ENCODE measurements at regions not wholly inside any gene's neighbourhood (a gene's known extent, or its start where the extent isn't known, plus 50 kb on each side); places are given as distances from the start of the nearest gene placed in this dataset.

DNA sequence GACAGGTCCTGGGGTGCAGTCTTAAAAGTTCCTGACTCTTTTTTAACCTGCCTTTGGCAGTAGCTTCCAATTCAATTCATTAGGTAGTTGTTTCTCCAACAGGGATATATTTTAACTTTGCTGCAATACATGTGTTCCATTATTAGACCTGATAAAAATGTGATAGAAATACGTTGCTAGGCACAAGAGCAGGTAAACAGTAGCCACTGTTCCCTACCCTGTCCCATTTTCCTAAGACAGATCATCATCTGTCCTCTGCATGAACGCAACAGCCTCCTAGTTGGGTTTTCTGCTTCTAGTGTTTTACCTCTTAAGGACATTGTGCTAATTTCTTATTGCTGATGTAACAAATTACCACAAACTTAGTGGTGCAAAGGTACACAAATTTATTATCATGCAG, 156.8 kb downstream of the SNAPC1 start:
- H3K36me3 ChIP-seq (ENCODE audit: low read length) = no peaks in the 10 kb centered on the region
- no peak for TF ChIP-seq EZH2phosphoT487 (conservative IDR thresholded peaks at IDR 0.05; ENCODE audit: low read length)
- TF ChIP-seq, protein P1, sequence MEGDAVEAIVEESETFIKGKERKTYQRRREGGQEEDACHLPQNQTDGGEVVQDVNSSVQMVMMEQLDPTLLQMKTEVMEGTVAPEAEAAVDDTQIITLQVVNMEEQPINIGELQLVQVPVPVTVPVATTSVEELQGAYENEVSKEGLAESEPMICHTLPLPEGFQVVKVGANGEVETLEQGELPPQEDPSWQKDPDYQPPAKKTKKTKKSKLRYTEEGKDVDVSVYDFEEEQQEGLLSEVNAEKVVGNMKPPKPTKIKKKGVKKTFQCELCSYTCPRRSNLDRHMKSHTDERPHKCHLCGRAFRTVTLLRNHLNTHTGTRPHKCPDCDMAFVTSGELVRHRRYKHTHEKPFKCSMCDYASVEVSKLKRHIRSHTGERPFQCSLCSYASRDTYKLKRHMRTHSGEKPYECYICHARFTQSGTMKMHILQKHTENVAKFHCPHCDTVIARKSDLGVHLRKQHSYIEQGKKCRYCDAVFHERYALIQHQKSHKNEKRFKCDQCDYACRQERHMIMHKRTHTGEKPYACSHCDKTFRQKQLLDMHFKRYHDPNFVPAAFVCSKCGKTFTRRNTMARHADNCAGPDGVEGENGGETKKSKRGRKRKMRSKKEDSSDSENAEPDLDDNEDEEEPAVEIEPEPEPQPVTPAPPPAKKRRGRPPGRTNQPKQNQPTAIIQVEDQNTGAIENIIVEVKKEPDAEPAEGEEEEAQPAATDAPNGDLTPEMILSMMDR (IDR thresholded peaks at IDR 0.05; ENCODE audit: insufficient read depth, low read length, poor library complexity, severe bottlenecking) = no peak
- H3K9me3 ChIP-seq (ENCODE audit: insufficient read depth, low read length) = no peaks in the 10 kb centered on the region
- H3F3A ChIP-seq (ENCODE audit: insufficient read depth) = no peaks in the 10 kb centered on the region
- no peak overlapping the region for H3K4me3 ChIP-seq (ENCODE audit: insufficient read depth, low read length, poor library complexity, severe bottlenecking)
- no peak overlapping the region for H3K27ac ChIP-seq (ENCODE audit: low read depth, low read length)
- H3K9ac ChIP-seq (ENCODE audit: low read length) = no peak overlapping the region
- no peaks in the 10 kb centered on the region for H3K79me2 ChIP-seq (ENCODE audit: insufficient read depth, low read length)
- no peak overlapping the region for H2AFZ ChIP-seq (ENCODE audit: low read depth, low read length, severe bottlenecking)
- no peaks in the 10 kb centered on the region for H3K27me3 ChIP-seq (ENCODE audit: low read length)
- no peaks in the 10 kb centered on the region for H3K9me2 ChIP-seq (replicated peaks; ENCODE audit: insufficient read depth, low read length)
- H3K4me2 ChIP-seq (ENCODE audit: low read depth, low read length, poor library complexity, severe bottlenecking) = no peak overlapping the region
- no peaks in the 10 kb centered on the region for H4K20me1 ChIP-seq (ENCODE audit: low read depth, low read length)

DNA sequence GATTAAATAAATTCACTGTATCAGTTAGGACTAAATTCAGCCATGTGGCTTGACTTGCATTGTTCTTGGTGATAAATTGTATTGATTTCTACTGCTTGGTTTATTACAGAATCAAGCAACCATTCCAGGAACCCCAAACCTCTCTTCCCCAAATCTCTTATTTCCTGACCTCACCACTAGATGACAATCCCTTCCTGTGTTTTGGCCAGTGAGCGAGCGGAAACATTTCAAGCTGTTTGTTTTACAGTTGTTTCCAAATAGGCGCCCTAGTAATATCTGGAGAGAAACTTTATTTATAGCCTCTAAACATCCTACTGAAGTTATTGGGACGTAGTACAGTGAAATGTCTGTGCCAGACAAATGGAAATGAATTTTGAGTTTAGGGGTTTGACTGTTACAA, 161.1 kb downstream of the SNAPC1 start:
- H3K27me3 ChIP-seq (ENCODE audit: low read length) = no peaks in the 10 kb centered on the region
- H3K79me2 ChIP-seq (ENCODE audit: insufficient read depth, low read length) = no peaks in the 10 kb centered on the region
- H3K9ac ChIP-seq (ENCODE audit: low read length) = no peak overlapping the region
- H3K36me3 ChIP-seq (ENCODE audit: low read length) = no peaks in the 10 kb centered on the region
- no peak overlapping the region for H3K27ac ChIP-seq (ENCODE audit: low read depth, low read length)
- H3K9me3 ChIP-seq (ENCODE audit: insufficient read depth, low read length) = no peaks in the 10 kb centered on the region
- no peaks in the 10 kb centered on the region for H3K9me2 ChIP-seq (replicated peaks; ENCODE audit: insufficient read depth, low read length)
- H4K20me1 ChIP-seq (ENCODE audit: low read depth, low read length) = no peaks in the 10 kb centered on the region
- H2AFZ ChIP-seq (ENCODE audit: low read depth, low read length, severe bottlenecking) = no peak overlapping the region
- TF ChIP-seq, protein P1 (IDR thresholded peaks at IDR 0.05; ENCODE audit: insufficient read depth, low read length, poor library complexity, severe bottlenecking) = no peak
- no peak for TF ChIP-seq EZH2phosphoT487 (conservative IDR thresholded peaks at IDR 0.05; ENCODE audit: low read length)
- no peaks in the 10 kb centered on the region for H3F3A ChIP-seq (ENCODE audit: insufficient read depth)
- H3K4me3 ChIP-seq (ENCODE audit: insufficient read depth, low read length, poor library complexity, severe bottlenecking) = no peak overlapping the region
- no peak overlapping the region for H3K4me2 ChIP-seq (ENCODE audit: low read depth, low read length, poor library complexity, severe bottlenecking)

- Histone ChIP-seq H3K9me2 (replicated peaks; ENCODE audit: insufficient read depth, low read length) (no peaks in the 10 kb centered on the region), H3K4me2 (ENCODE audit: low read depth, low read length, poor library complexity, severe bottlenecking) (no peak overlapping the region), H3K4me3 (ENCODE audit: insufficient read depth, low read length, poor library complexity, severe bottlenecking) (no peak overlapping the region), H3K79me2 (ENCODE audit: insufficient read depth, low read length) (no peaks in the 10 kb centered on the region), H3K36me3 (ENCODE audit: low read length) (no peaks in the 10 kb centered on the region), H2AFZ (ENCODE audit: low read depth, low read length, severe bottlenecking) (no peak overlapping the region), H3K27ac (ENCODE audit: low read depth, low read length) (no peak overlapping the region), H3K9me3 (ENCODE audit: insufficient read depth, low read length) (no peaks in the 10 kb centered on the region), H3K9ac (ENCODE audit: low read length) (no peak overlapping the region), H3F3A (ENCODE audit: insufficient read depth) (no peaks in the 10 kb centered on the region), H3K27me3 (ENCODE audit: low read length) (no peaks in the 10 kb centered on the region), H4K20me1 (ENCODE audit: low read depth, low read length) (no peaks in the 10 kb centered on the region)
- TF ChIP-seq, protein P1 (IDR thresholded peaks at IDR 0.05; ENCODE audit: insufficient read depth, low read length, poor library complexity, severe bottlenecking) = peak; percentile 58
- TF ChIP-seq EZH2phosphoT487 (conservative IDR thresholded peaks at IDR 0.05; ENCODE audit: low read length) = no peak
Observed at GRCh38 chr14:61925043-61925442, 162.8 kb downstream of the SNAPC1 start.

Measured in SU-DHL-6 (cell line).